ENCODE measurements at regions not wholly inside any gene's neighbourhood (a gene's known extent, or its start where the extent isn't known, plus 50 kb on each side); places are given as distances from the start of the nearest gene placed in this dataset.

GRCh38 chr5:175798626-175799025 lies 72.8 kb upstream of the CPLX2 start:
- TF ChIP-seq CTCF (IDR thresholded peaks at IDR 0.05; ENCODE audit: insufficient read depth, low read length) (no peak), POLR2AphosphoS5 (IDR thresholded peaks at IDR 0.05; ENCODE audit: low read depth) (no peak), GABPA (IDR thresholded peaks at IDR 0.05; ENCODE audit: low read depth) (no peak), REST (IDR thresholded peaks at IDR 0.05; ENCODE audit: insufficient replicate concordance, low read depth) (no peak)
